ENCODE measurements at regions not wholly inside any gene's neighbourhood (a gene's known extent, or its start where the extent isn't known, plus 50 kb on each side); places are given as distances from the start of the nearest gene placed in this dataset.

- H3K4me1 ChIP-seq (ENCODE audit: control insufficient read depth in 2 of 2, insufficient read depth in 2 of 2, low read length in 2 of 2), result no peaks in the 10 kb centered on the region
- H3K27me3 ChIP-seq (ENCODE audit: control insufficient read depth in 2 of 2, insufficient read depth in 2 of 2, low read length in 2 of 2), result no peaks in the 10 kb centered on the region
- no peak overlapping the region for H3K4me3 ChIP-seq (ENCODE audit: low read length in 2 of 2)
- H3K36me3 ChIP-seq (ENCODE audit: control insufficient read depth in 2 of 2, insufficient read depth in 2 of 2, low read length in 2 of 2), result no peaks in the 10 kb centered on the region
- no peak overlapping the region for H3K9ac ChIP-seq (ENCODE audit: low read depth in 1 of 2, low read length in 2 of 2)
- no peaks in the 10 kb centered on the region for H3K9me3 ChIP-seq (ENCODE audit: control insufficient read depth in 2 of 2, low read length in 2 of 2)
- H3K27ac ChIP-seq (ENCODE audit: low read depth in 2 of 2, low read length in 2 of 2), result no peak overlapping the region
These were observed 762.1 kb upstream of the TMEM132C start for GRCh38 chr12:127504874-127505273.

GRCh38 chr12:127507341-127507740, 759.6 kb upstream of the TMEM132C start:
- Histone ChIP-seq H3K4me3 (ENCODE audit: low read length in 2 of 2) (no peak overlapping the region), H3K4me1 (ENCODE audit: control insufficient read depth in 2 of 2, insufficient read depth in 2 of 2, low read length in 2 of 2) (no peaks in the 10 kb centered on the region), H3K36me3 (ENCODE audit: control insufficient read depth in 2 of 2, insufficient read depth in 2 of 2, low read length in 2 of 2) (no peaks in the 10 kb centered on the region), H3K9me3 (ENCODE audit: control insufficient read depth in 2 of 2, low read length in 2 of 2) (no peaks in the 10 kb centered on the region), H3K27me3 (ENCODE audit: control insufficient read depth in 2 of 2, insufficient read depth in 2 of 2, low read length in 2 of 2) (no peaks in the 10 kb centered on the region), H3K9ac (ENCODE audit: low read depth in 1 of 2, low read length in 2 of 2) (no peak overlapping the region), H3K27ac (ENCODE audit: low read depth in 2 of 2, low read length in 2 of 2) (no peak overlapping the region)

DNA sequence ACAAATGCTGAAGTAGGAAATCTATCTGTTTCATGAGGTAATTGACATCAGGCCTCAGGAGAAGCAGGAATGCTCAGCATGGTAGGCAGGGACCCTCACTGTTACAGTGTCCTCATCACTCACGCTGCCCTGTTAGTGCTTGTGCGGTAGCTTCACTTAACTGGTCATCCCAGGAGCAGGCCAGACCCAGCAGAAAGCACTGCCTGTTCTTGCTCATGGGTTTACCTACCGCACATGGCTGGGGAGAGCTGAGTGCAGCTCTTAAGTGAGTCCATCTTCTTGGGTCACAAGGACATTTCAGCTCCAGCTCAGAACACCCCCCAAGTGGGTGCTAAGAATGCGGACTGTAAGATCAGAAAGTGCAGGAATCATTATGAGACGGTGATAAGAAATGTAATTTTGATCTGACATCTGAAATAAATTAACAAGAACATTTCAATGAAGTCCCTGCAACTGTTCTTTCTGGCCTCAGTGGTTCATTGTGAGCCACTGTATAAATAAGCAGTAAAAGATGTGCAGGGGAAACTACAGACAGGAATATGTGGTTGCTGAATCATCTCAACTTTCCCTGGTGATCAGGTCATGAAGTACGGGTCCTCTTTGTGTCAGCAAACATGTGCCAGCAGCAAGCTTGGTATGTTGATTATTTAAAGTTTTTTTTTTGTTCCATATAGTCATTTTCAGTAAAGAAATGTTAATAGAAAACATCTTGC, 757.7 kb upstream of the TMEM132C start:
- Histone ChIP-seq H3K4me3 (ENCODE audit: low read length in 2 of 2) (no peak overlapping the region), H3K9ac (ENCODE audit: low read depth in 1 of 2, low read length in 2 of 2) (no peak overlapping the region), H3K27me3 (ENCODE audit: control insufficient read depth in 2 of 2, insufficient read depth in 2 of 2, low read length in 2 of 2) (no peaks in the 10 kb centered on the region), H3K36me3 (ENCODE audit: control insufficient read depth in 2 of 2, insufficient read depth in 2 of 2, low read length in 2 of 2) (no peaks in the 10 kb centered on the region), H3K4me1 (ENCODE audit: control insufficient read depth in 2 of 2, insufficient read depth in 2 of 2, low read length in 2 of 2) (no peaks in the 10 kb centered on the region), H3K9me3 (ENCODE audit: control insufficient read depth in 2 of 2, low read length in 2 of 2) (no peaks in the 10 kb centered on the region), H3K27ac (ENCODE audit: low read depth in 2 of 2, low read length in 2 of 2) (no peak overlapping the region)

- no peak overlapping the region for H3K27ac ChIP-seq (ENCODE audit: low read depth in 2 of 2, low read length in 2 of 2)
- no peak overlapping the region for H3K4me3 ChIP-seq (ENCODE audit: low read length in 2 of 2)
- no peak overlapping the region for H3K9ac ChIP-seq (ENCODE audit: low read depth in 1 of 2, low read length in 2 of 2)
- no peaks in the 10 kb centered on the region for H3K4me1 ChIP-seq (ENCODE audit: control insufficient read depth in 2 of 2, insufficient read depth in 2 of 2, low read length in 2 of 2)
- H3K27me3 ChIP-seq (ENCODE audit: control insufficient read depth in 2 of 2, insufficient read depth in 2 of 2, low read length in 2 of 2), result no peaks in the 10 kb centered on the region
- H3K9me3 ChIP-seq (ENCODE audit: control insufficient read depth in 2 of 2, low read length in 2 of 2), result no peaks in the 10 kb centered on the region
- no peaks in the 10 kb centered on the region for H3K36me3 ChIP-seq (ENCODE audit: control insufficient read depth in 2 of 2, insufficient read depth in 2 of 2, low read length in 2 of 2)
These were observed 751.0 kb upstream of the TMEM132C start for GRCh38 chr12:127515941-127516340.

DNA sequence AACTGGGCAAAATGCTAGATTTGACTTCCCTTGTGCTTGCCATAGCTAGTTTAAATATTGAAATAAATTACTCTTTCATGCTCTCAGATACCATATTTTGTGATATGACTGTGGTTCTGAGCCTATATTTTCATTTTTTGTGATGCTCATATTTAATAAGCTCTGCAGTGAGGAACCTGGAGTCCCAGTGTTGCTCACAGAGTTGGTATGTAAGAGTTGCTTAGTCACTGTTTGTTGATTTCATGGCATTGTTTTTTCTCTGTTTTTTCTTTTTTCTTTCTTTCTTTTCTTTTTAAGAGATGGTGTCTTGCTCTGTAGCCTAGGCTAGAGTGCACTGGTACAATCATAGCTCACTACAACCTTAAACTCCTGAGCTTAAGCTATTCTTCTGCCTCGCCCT, 750.5 kb upstream of the TMEM132C start:
- Histone ChIP-seq H3K4me3 (ENCODE audit: low read length in 2 of 2) (no peak overlapping the region), H3K27me3 (ENCODE audit: control insufficient read depth in 2 of 2, insufficient read depth in 2 of 2, low read length in 2 of 2) (no peaks in the 10 kb centered on the region)

DNA sequence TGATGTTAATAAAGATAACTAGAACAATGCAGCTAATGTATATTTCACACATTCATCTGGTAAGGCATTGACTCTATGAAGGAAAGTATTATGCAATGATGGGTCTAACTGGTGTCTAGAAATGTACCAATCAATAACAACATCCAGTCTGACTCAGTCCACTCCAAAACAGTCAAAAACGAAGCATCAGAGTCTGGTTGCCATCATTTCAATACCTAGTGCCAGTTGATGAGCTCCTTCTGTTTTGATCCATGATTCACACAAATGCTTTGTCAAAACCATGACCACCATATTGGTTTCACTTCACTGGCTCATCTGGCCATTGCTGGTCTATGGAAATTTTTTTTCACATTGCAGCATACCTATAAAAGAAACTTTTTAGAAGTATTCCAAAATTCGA, 747.2 kb upstream of the TMEM132C start:
- Histone ChIP-seq H3K9me3 (ENCODE audit: control insufficient read depth in 2 of 2, low read length in 2 of 2) (no peaks in the 10 kb centered on the region), H3K9ac (ENCODE audit: low read depth in 1 of 2, low read length in 2 of 2) (no peak overlapping the region), H3K36me3 (ENCODE audit: control insufficient read depth in 2 of 2, insufficient read depth in 2 of 2, low read length in 2 of 2) (no peaks in the 10 kb centered on the region), H3K27ac (ENCODE audit: low read depth in 2 of 2, low read length in 2 of 2) (no peak overlapping the region), H3K4me1 (ENCODE audit: control insufficient read depth in 2 of 2, insufficient read depth in 2 of 2, low read length in 2 of 2) (no peaks in the 10 kb centered on the region), H3K4me3 (ENCODE audit: low read length in 2 of 2) (no peak overlapping the region), H3K27me3 (ENCODE audit: control insufficient read depth in 2 of 2, insufficient read depth in 2 of 2, low read length in 2 of 2) (no peaks in the 10 kb centered on the region)

More for the DNA sequence above, 750.5 kb upstream of the TMEM132C start:
- Histone ChIP-seq H3K27ac (ENCODE audit: low read depth in 2 of 2, low read length in 2 of 2) (no peak overlapping the region), H3K9me3 (ENCODE audit: control insufficient read depth in 2 of 2, low read length in 2 of 2) (no peaks in the 10 kb centered on the region), H3K4me1 (ENCODE audit: control insufficient read depth in 2 of 2, insufficient read depth in 2 of 2, low read length in 2 of 2) (no peaks in the 10 kb centered on the region), H3K36me3 (ENCODE audit: control insufficient read depth in 2 of 2, insufficient read depth in 2 of 2, low read length in 2 of 2) (no peaks in the 10 kb centered on the region), H3K9ac (ENCODE audit: low read depth in 1 of 2, low read length in 2 of 2) (no peak overlapping the region)

DNA sequence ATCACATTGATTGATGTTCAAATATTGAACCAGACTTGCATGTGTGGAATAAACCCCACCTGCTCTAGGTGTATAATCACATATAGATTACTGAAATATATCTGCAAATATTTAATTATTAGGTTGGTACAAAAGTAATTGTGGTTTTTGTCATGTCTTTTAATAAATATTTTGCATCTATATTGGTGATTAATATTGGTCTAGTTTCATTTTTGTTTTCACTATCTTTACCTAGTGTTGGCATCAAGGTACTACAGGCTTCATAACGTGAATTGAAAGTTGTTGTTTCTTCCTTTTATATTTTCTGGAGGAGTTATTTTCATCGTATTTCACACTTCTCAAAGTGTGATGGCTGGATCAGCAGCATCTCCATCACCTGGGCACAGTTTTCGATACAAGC, 740.0 kb upstream of the TMEM132C start:
- no peaks in the 10 kb centered on the region for H3K27me3 ChIP-seq (ENCODE audit: control insufficient read depth in 2 of 2, insufficient read depth in 2 of 2, low read length in 2 of 2)
- H3K9me3 ChIP-seq (ENCODE audit: control insufficient read depth in 2 of 2, low read length in 2 of 2), result no peaks in the 10 kb centered on the region
- H3K36me3 ChIP-seq (ENCODE audit: control insufficient read depth in 2 of 2, insufficient read depth in 2 of 2, low read length in 2 of 2), result no peaks in the 10 kb centered on the region
- no peak overlapping the region for H3K27ac ChIP-seq (ENCODE audit: low read depth in 2 of 2, low read length in 2 of 2)
- H3K4me3 ChIP-seq (ENCODE audit: low read length in 2 of 2), result no peak overlapping the region
- no peaks in the 10 kb centered on the region for H3K4me1 ChIP-seq (ENCODE audit: control insufficient read depth in 2 of 2, insufficient read depth in 2 of 2, low read length in 2 of 2)
- no peak overlapping the region for H3K9ac ChIP-seq (ENCODE audit: low read depth in 1 of 2, low read length in 2 of 2)

DNA sequence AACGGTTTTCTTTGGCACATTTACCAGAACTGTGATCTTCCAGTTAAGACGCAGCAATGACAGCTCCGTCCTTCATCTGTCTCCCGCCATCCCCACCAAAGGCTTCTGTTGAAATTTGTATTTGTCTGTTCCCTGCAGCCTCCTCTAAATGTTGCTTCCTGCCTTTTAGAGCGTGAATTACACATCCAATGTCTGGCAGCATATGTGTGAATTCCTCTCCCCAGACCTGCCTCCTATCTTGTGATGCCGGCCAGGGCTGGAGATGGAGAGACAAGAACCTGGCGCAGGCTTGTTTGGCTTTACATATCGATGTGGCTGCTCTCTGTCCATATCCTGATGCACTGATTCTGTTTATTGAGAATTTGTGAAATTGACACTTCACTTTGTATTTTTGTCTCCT, 738.4 kb upstream of the TMEM132C start:
- no peaks in the 10 kb centered on the region for H3K36me3 ChIP-seq (ENCODE audit: control insufficient read depth in 2 of 2, insufficient read depth in 2 of 2, low read length in 2 of 2)
- H3K27me3 ChIP-seq (ENCODE audit: control insufficient read depth in 2 of 2, insufficient read depth in 2 of 2, low read length in 2 of 2), result no peaks in the 10 kb centered on the region
- H3K9me3 ChIP-seq (ENCODE audit: control insufficient read depth in 2 of 2, low read length in 2 of 2), result no peaks in the 10 kb centered on the region
- H3K4me3 ChIP-seq (ENCODE audit: low read length in 2 of 2), result no peak overlapping the region
- no peak overlapping the region for H3K9ac ChIP-seq (ENCODE audit: low read depth in 1 of 2, low read length in 2 of 2)
- H3K27ac ChIP-seq (ENCODE audit: low read depth in 2 of 2, low read length in 2 of 2), result no peak overlapping the region
- no peaks in the 10 kb centered on the region for H3K4me1 ChIP-seq (ENCODE audit: control insufficient read depth in 2 of 2, insufficient read depth in 2 of 2, low read length in 2 of 2)

DNA sequence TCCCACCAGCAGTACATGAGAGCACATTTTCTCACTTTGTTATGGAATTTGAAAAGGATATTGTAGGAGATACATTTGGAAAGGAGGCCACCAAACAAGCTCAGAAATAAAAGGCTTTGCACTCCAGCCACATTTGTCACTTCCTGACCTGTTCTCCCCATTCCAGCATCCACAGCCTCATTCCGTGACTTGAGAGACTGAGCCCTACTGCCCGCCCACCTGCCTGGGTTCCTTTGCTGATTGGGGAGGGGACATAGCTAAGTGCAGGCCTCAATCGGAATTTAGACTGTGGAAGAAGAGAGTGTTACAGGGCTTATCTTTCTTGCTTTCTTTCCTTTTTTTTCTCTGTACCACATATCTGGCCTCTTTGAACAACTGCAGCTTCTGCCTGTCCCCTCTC, 735.4 kb upstream of the TMEM132C start:
- Histone ChIP-seq H3K9me3 (ENCODE audit: control insufficient read depth in 2 of 2, low read length in 2 of 2) (no peaks in the 10 kb centered on the region), H3K9ac (ENCODE audit: low read depth in 1 of 2, low read length in 2 of 2) (no peak overlapping the region), H3K27me3 (ENCODE audit: control insufficient read depth in 2 of 2, insufficient read depth in 2 of 2, low read length in 2 of 2) (no peaks in the 10 kb centered on the region), H3K4me3 (ENCODE audit: low read length in 2 of 2) (no peak overlapping the region), H3K36me3 (ENCODE audit: control insufficient read depth in 2 of 2, insufficient read depth in 2 of 2, low read length in 2 of 2) (no peaks in the 10 kb centered on the region), H3K27ac (ENCODE audit: low read depth in 2 of 2, low read length in 2 of 2) (no peak overlapping the region), H3K4me1 (ENCODE audit: control insufficient read depth in 2 of 2, insufficient read depth in 2 of 2, low read length in 2 of 2) (no peaks in the 10 kb centered on the region)

DNA sequence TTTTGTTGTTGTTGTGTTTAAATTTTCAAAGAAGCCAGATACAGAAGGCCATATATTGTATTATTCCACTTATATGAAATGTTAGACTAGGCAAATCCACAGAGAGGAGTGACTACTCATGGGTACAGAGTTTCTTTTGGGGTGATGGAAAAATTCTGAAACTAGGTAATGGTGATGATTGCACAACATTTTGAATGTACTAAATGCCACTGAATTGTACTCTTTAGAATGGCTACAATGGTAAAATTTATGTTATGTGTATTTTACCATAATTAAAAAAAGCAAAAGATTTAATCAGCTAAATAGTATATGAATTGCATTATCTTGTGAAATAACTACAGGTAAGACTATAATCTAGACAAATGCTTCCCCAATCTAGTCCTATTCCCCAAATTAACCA, 733.6 kb upstream of the TMEM132C start:
- no peak overlapping the region for H3K4me3 ChIP-seq (ENCODE audit: low read length in 2 of 2)
- H3K9me3 ChIP-seq (ENCODE audit: control insufficient read depth in 2 of 2, low read length in 2 of 2), result no peaks in the 10 kb centered on the region
- no peaks in the 10 kb centered on the region for H3K27me3 ChIP-seq (ENCODE audit: control insufficient read depth in 2 of 2, insufficient read depth in 2 of 2, low read length in 2 of 2)
- no peak overlapping the region for H3K27ac ChIP-seq (ENCODE audit: low read depth in 2 of 2, low read length in 2 of 2)
- H3K9ac ChIP-seq (ENCODE audit: low read depth in 1 of 2, low read length in 2 of 2), result no peak overlapping the region
- no peaks in the 10 kb centered on the region for H3K4me1 ChIP-seq (ENCODE audit: control insufficient read depth in 2 of 2, insufficient read depth in 2 of 2, low read length in 2 of 2)
- H3K36me3 ChIP-seq (ENCODE audit: control insufficient read depth in 2 of 2, insufficient read depth in 2 of 2, low read length in 2 of 2), result no peaks in the 10 kb centered on the region
